HG03342 (cell line): ENCODE measurements at regions not wholly inside any gene's neighbourhood (a gene's known extent, or its start where the extent isn't known, plus 50 kb on each side); places are given as distances from the start of the nearest gene placed in this dataset.

Experiments used
- ATAC-seq: cut with Tn5 transposase; IDR thresholded peaks from one replicate; pipeline ENCODE4 v1.9.1; 2021; ENCODE audit warnings: mild to moderate bottlenecking, moderate library complexity; ENCODE audit not compliant: unreplicated experiment

DNA sequence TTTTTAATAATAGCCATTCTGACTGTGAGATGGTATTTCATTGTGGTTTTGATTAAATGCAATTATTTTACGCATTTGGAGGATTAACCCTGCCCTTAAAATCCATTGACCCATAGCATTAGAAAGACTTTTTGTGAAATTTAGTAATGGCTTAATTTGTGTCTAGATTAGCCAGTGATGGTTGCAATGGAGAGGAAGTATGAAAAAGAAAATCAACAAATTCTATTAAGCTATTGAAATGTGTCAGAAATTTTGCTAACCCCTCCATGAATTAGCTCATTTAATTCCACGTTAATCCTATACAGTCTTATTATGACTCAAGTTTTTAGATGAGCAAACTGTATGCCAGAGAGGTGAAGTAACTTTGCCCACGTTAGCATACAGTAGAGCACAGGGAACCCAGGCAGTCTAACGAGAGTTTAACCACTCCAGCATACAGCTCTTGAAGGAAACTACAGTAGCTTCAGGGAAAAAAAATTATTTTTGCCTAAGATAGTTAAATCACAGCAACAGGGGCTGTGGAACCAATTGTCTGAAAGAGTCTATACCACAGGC, 158.2 kb upstream of the PPP2R2B start:
- no peak for ATAC-seq

DNA sequence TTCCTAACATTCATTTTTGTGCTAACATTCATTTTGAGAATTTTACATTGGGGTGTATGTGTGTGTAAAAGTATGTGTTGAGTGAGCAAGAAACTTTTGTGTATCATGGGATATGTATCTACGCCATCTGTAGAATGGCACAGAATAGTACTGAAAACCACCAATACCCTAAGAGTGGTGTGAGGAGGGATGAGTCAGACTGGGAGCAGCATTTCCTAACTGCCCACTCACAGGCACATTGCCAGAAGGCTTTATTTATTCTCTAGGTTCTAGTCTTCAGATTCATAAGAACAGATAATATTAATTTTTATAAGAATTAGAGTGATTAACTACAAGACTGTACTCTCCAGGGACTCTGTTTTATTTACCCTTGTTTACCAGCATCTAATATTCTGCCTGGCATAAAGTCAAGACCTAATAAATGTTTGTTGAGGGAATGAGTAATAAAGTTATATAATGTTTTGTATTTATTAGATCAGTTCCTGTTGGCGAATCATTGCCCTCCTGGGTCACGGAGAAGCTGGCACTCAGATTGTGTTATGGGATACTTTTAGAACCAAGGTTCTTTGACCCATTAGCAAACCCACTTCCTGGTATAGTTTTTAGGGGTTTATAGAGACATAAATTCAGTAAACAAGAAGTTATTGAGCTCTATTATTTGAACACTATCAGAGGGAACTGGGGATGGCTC, 159.1 kb upstream of the PPP2R2B start:
- ATAC-seq = no peak

DNA sequence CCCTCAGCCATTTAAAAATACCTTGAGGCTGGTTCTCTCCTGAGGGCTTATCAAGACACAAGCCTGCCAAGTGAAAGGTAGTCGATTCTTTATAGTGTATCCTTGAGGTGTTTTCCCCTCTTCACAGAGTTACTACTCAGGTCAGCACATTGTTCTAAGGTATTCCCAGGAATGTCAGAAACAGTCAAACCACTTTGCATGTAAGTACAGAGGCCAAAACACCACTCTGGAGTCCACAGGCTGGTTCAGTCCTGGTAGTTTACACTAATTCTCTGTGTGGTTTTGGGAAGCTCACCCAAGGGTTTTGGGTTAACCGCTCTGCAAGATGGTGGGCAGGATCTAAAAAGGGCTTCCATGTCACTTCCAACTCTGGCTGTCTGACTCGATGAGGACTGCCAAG, 162.3 kb upstream of the PPP2R2B start:
- no peak for ATAC-seq

DNA sequence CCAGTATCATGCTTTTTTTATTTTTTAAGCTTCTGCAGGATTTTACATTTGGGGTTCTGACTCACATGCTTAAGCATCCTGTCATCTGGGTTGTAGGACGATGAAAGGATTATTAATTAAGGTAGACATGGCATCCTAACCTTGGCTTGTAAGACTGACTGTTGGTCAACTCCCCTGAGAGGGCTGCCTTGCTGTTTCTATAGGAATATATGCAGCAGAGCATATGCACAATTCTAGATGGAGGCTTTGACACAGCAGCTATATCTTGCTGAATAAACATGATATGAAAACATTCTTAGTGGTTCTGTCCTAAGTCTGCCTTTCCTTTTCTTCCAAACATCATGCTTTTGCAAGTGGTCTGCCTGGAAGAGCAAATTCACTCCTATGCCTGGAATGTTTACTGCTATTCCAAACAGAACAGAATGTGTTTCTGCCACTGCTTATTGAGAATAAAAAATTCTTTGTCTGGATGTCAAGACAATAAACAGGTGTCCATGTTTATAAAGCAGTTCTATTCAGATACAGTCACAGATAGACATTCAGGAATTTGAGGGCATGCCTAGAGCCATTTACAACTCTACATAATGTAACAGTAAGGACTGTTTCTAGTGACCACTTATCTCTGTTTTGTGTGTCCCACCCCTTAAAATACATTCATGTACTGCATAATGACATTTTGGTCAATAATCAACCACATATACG, 166.2 kb upstream of the PPP2R2B start:
- ATAC-seq = no peak

DNA sequence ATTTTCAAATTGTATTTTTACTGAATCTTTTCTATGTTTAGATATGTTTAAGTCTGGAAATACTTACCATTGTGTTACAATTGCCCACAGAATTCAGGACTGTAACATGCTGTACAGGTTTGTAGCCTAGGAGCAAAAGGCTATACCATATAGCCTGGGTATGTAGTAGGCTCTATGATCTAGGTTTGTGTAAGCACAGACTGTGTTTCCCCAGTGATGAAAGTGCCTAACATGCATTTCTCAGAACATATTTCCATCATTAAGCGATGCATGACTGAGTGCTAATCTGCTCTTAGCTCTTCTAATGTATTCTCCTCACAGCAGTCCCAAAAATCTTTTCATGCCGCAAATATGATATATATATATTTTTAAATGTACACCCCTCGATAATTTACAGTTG, 166.7 kb upstream of the PPP2R2B start:
- ATAC-seq = no peak

DNA sequence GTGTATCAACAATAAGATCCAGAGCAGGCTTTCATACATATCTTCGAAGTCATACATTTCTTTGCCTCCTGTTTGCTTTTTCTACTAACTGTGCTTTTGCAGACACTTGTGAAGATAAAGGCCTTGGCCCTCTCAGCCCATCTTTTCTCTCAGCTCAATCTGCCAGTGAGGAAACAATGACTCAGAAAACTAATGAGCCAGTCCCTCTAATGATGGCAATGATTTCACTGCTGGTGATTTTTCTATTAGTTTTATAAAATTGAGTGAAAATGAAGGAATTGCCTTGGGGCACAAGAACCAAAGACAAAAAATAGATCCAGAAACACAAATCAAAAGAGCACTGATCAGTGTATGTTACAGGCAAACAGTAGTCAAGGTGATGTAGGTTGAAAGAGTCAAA, 167.7 kb upstream of the PPP2R2B start:
- no peak for ATAC-seq

DNA sequence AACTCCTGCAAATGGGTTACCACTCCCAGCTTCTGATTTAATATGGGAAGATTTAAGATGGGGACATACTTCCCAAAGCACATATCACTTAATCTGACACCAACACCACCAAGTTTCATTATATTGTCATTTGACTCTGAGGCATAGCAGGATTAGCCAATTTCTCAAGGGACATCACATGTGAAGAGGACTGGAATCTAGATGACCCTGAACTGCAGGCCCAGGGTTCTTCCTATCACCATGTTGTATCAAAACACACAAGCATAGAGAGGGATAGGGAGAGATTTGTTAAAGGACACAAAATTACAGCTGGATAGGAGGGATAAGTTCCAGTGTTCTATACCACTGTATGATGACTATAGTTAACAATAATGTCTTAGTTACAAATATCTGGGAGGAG, 168.3 kb upstream of the PPP2R2B start:
- ATAC-seq = no peak

DNA sequence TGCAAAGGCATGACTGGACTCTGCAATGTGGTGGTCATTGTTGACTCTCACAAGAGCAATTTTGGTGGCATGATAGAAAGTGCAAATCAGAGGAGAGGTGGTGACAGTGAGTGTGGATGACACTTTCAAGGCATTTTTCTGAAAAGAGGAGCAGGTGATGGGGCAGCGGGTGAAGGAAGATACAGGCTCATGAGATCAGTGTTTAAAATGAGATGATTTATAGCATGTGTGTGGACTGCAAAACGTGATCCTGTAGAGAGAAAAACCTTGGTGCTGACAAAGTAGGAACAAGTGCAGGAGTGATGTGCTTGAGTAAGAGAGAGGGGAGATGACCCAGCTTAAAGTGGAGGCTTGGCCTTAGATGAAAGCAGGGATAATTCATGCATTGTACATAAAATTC, 171.2 kb upstream of the PPP2R2B start:
- ATAC-seq = no peak

DNA sequence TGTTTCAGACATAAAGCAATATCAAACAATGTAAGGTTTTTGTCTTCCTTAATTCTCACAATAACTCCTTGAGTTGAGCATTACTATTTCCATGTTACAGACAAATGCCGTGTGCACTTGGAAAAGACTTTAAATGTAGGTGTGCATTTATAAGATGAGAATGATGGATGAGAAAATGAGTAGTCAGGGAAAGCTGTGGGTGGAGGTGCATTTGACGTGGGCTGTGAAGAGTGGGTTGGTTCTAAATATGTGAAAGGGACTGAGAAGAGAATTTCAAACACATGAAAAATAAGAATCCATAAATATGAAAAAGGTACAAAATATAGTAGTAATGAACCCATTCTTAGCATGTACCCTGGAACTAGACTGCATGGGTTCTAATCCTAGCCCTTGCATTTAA, 171.6 kb upstream of the PPP2R2B start:
- ATAC-seq = no peak

DNA sequence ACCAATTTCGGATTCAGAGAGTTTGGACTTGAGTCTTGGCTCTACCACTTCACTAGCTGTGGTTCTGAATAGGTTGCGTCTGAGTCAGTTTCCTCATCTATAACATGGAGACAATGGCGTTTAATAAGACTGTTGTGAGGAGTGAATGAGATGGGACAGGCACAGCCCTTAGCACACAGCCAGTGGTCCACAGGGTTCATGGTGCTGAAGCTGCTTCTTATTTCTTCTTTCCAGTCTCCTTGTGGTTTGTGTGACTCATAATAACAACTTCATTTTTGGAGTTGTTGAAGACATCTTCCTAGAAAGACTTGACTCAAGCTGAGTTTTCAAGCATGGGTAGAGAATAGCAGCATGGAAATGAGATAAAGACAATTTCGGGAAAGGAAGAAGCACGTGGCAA, 172.6 kb upstream of the PPP2R2B start:
- no peak for ATAC-seq

DNA sequence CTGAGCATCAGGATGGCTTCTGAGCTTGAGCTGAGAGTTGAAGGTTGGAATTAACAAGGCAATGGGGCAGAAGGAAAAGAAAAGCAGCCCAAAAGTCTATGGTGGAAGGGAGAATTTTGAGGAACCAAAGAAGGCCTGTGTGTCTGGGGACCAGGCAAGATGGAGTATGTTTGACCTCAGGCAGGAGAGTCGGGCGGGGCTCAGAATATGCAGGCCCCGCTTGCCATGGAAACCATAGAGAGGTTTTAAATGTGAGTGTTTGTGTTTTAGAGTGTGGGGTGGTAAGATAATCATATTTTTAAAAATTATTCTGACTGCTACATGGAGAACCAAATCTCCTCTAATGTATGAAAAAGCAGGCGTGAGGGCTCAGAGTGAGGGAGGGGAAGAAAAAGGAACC, 174.0 kb upstream of the PPP2R2B start:
- no peak for ATAC-seq

DNA sequence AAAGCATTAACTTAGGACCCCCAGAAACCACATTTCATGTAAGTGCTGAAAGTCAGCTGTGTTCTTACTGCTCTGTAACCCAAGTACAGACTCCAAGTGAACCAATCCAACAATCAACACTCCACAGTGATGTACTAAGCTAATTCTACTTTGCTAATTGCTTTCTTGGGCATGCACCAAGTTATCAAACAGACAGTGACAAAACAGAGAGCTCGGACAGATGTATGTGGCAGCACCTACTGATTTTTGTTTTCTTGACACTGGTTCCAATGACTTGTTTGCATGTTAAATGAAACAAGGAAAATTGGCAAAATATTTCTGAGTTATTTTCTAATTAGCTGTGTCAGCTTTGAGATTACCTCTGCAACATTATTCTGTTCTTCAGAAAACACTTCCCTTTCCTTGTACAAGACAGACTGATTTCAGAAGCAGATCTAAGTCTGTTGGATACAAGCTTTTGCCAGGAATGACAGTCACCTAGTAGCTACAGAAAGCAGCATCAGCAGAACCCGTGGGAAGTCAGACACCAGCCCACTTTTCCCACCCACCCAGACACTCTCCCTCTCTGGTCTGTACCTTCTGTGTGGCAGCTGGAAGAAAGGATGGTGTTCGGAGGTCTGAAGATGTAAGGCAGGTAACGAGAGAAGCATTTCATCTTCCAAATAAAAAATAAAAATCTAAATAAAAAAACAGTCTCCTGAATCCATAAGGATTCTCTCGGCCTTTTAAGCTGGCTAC, 176.7 kb upstream of the PPP2R2B start:
- no peak for ATAC-seq

DNA sequence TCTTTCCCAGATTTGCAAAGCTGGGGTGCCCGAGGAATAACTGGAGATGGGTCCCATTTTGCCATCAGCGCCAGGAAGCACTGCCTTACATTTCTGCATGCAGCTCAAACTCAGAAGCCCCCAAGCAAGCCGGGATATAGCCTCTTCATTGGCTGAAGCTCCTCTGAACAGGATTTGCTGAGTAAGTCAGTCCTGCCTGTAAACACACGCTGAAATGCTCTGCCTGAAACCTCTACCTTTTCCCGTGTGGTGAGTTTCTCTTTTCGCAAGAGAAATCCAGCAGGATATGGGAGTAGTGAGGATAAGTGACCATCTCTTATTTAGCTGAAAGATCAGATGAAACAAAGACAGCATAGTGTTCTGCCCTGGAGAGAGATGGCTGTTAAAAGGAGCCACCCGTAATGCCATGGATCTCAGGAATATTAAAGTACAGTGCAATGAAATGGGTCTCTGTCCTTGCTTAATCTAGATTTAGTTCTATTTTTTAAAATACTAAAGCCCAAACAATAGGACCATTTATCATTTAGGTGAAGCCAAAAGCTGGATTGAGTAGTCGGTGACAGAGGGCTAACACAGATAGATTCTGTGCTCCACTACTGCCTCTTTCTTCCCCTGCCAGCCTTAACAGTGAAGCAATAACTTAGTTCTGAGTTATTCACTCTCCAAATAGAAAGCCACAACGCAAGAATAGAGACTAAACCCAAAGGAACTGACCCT, 177.5 kb upstream of the PPP2R2B start:
- ATAC-seq = no peak

DNA sequence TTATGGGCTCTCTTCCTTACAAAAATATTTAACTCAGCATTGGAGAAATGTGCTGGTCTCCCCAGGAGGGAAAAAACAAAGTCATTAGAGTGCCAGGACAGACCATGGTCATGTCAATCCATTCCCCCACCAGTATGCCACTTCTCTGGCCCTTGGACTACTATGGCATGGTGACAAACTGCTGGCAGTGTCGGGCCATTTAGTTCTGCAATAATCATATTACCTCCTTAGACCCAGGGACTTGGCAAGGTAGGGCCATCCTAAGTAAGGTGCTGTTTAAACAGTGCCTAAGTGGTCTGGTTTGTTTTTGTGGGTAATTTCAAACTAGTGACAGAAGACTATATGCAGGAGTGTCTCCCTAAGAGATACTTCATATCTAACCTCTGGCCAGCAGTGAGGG, 177.8 kb upstream of the STK32A start:
- no peak for ATAC-seq

DNA sequence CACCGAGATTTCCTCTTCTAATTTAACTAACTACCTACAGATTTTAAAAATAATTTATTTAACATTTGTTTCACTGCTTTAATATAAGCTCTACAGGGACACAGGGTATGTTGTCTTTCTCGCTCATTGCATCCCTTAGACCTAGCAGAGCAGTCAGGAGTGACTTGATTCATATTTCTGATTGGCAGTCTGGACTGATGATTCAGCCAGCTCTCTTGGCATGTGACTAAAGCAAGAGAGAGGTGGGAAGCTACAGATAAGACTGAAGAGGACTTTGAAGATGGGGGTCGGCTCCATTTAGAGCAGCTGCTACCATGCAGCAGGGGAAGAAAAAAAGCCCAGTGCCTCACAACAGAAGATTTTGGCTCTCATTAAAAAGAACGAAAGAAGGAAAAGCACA, 173.4 kb upstream of the STK32A start:
- no peak for ATAC-seq

DNA sequence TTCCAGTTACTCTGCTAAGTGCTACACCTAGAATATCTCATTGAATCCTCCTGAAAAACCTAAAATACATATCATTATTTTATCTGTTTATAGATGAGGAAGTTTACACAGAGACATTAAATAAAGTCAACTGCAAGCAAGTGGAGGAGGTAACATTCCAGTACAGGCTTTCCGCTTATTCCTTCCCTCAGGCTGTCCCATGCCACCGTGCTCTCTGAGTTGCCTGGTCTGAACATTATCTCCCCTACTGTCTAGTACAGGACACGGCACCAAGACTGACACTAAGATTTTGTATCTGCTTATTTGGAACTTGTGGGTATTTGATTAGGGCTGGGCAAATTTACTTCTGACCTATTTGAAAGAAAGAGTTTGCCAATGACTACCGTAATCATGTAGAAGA, 172.4 kb upstream of the STK32A start:
- no peak for ATAC-seq

DNA sequence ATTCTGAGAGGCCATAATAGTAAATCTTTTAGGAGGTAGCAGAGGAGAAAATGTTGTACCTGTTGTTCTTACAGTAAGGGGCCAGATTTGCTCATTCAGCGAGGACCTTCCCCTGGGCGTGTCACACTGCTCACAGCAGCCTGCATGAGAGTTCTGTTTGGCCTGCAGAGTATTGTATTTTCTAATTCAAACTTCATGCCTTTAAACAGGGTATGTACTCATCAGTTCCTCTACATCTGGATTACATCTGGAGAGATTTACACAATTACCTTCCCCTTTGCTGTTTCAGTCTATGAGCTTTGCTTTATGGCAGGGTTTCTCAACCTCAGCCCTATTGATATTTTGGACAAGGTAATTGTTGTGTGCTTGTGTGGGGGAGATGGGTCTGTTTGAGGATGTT, 170.9 kb upstream of the STK32A start:
- no peak for ATAC-seq

DNA sequence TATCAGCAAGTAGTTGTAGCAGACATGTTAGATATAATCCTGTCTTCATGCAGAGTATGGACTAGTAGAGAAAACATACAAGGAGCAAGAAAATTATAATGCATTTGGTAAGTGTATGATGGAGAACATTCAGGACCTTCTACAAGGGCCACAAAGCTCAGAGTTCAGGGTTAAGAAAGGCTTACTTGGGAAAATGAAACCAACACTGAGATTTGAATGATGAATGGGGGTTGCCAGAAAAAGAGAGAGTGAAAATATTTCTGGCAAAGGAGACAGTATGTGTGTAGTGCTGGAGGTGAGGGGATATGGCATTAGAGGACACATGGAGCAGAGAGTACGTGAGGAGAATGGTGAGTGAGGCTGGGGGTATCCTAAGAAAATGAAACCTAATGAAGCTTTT, 169.8 kb upstream of the STK32A start:
- ATAC-seq = peak; percentile 74

DNA sequence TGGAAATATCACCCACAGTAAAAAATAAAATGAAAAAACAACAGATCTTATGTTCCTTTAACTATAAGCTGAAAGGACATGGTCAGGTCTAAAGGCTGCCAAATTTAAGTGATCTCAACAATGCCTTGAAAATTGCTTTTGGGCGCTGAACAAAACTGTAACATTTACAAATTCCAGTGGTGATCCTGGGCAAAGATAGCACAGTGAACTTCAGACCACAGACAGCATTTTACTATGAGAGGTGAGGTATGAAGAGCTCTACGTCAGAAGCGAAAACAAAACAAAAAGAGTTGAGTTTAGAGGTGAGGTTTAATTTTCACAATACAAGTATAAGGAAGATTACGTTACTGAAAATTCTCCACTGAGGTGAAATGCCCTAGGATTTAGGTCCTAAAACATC, 165.8 kb upstream of the STK32A start:
- ATAC-seq = no peak

DNA sequence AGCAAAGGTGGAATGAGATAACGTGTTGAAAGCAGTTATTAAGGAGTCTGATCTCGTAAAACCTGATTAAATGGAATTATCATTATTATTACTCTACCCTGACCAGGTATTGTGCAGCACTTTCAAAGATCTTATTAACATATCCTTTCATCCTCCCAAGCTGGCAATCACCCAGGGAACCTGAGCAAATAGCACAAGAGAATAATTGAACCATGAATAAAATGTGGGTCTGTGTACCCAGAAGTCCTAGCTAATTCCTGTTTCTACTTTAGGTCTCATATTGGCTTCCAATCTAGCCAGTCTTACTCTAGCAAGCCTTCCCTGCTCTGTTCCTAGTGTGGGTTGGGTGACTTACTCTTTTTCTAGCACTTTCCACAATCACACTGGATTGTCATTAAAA, 162.2 kb upstream of the STK32A start:
- ATAC-seq = no peak

DNA sequence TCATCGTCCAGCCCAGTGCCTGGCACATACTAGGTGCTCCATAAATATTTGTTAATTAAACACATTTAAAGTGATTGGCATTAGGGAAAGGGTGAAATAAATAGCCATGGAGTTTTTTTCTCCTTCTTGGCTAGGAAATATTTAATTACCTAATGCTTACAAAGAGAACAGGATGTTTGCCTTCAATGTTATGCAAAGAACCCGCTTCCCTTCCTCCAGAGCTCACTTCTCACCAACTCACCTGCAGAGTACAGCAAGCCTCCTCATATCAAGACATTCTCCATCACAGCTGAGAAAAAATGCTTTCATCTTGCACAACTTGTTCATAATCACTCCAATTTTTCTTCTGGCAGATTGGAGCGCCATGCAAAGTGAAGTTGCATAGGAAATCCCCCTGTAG, 161.7 kb upstream of the STK32A start:
- no peak for ATAC-seq
